Body of pancreas (tissue), 4 donors: ENCODE measurements at regions not wholly inside any gene's neighbourhood (a gene's known extent, or its start where the extent isn't known, plus 50 kb on each side); places are given as distances from the start of the nearest gene placed in this dataset.

Experiments
- ATAC-seq: fragments of 150-250 bp; one replicate; pipeline ENCODE4 v1.9.1; 2016
- DNase-seq, 4 donors: peaks; one replicate each; pipeline ENCODE4 v3.0.0-alpha.2; 2019
- H3K27ac ChIP-seq, 4 donors: fragments of 200-600 bp; sonication (generic); 1 replicate in 3 of 4; 2 replicates in 1 of 4; pipeline versions ENCODE4 v1.5.1 to v1.6.1; 2016 to 2019; ENCODE audit warnings: mild to moderate bottlenecking in 1 of 4, mixed read lengths in 1 of 4, moderate library complexity in 1 of 4
- H3K27me3 ChIP-seq, 2 donors: fragments of 200-600 bp; sonication (generic); one replicate each; pipeline ENCODE4 v1.6.0; 2016; ENCODE audit warnings: mild to moderate bottlenecking in 1 of 2
- H3K36me3 ChIP-seq, 2 donors: fragments of 200-600 bp; sonication (generic); replicated peaks in 1 of 2; 2 replicates each; pipeline ENCODE4 v1.5.1; 2016; ENCODE audit warnings: low read depth in 2 of 2; ENCODE audit not compliant: insufficient read depth in 1 of 2
- H3K4me1 ChIP-seq: fragments of 200-600 bp; sonication (generic); one replicate; pipeline ENCODE4 v1.6.0; 2016
- H3K4me3 ChIP-seq, 2 donors: fragments of 200-600 bp; sonication (generic); 1 replicate in 1 of 2; 2 replicates in 1 of 2; pipeline ENCODE4 v1.5.1; 2016 to 2019
- H3K9me3 ChIP-seq, 3 donors: fragments of 200-600 bp; sonication (generic); 1 replicate in 2 of 3; 2 replicates in 1 of 3; pipeline ENCODE4 v1.5.1; 2016
- POLR2A ChIP-seq, 3 donors: fragments of 450-650 bp; IDR thresholded peaks; one replicate each; pipeline ENCODE4 v1.6.1; 2016; ENCODE audit warnings: antibody characterized with exemption in 3 of 3, mild to moderate bottlenecking in 2 of 3
- WGBS, 2 donors: methylation state at CpG; one replicate each; pipeline ENCODE4 v1.1.5; 2017; 5-methylcytosine and 5-hydroxymethylcytosine counted together
- intact Hi-C: fragments of 100-400 bp; cut with DNase I; formaldehyde crosslinking; loops from one replicate; pipeline ENCODE4 v1.15.1; 2023
- TF ChIP-seq, protein P1 (sequence below), 7 experiments: fragments of 450-650 bp in 4 of 7; fragments of 200-600 bp in 3 of 7; sonication (generic) in 3 of 7; IDR thresholded peaks; one replicate each; pipeline ENCODE4 v1.5.1; 2016 to 2019; ENCODE audit warnings: antibody characterized with exemption in 7 of 7

DNA sequence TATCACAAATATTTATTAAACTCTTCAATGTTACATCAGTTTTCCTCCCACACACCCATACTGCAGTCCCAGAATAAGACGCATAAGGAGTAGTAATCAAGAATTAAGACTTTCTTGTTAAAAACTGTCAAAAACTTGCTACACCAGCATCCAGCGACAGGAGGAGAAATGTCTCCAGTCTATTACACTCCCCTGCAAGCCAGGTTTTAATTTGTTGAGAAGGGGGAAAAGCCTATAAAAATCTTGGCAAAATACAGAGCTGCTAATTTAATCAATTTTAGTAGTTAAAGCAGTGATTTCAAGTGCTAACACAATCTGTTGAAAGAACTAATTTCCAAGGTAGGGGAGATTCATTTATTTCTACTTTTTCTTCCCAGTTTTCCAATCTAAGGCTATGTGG, 102.0 kb upstream of the MED13 start:
- no peaks in the 10 kb centered on the region for H3K27me3 ChIP-seq
- H3K27ac ChIP-seq, result no peak overlapping the region
- no peaks in the 10 kb centered on the region for H3K9me3 ChIP-seq
- peaks cover 13% of the 10 kb centered on the region for H3K4me1 ChIP-seq
- TF ChIP-seq, protein P1, sequence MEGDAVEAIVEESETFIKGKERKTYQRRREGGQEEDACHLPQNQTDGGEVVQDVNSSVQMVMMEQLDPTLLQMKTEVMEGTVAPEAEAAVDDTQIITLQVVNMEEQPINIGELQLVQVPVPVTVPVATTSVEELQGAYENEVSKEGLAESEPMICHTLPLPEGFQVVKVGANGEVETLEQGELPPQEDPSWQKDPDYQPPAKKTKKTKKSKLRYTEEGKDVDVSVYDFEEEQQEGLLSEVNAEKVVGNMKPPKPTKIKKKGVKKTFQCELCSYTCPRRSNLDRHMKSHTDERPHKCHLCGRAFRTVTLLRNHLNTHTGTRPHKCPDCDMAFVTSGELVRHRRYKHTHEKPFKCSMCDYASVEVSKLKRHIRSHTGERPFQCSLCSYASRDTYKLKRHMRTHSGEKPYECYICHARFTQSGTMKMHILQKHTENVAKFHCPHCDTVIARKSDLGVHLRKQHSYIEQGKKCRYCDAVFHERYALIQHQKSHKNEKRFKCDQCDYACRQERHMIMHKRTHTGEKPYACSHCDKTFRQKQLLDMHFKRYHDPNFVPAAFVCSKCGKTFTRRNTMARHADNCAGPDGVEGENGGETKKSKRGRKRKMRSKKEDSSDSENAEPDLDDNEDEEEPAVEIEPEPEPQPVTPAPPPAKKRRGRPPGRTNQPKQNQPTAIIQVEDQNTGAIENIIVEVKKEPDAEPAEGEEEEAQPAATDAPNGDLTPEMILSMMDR (IDR thresholded peaks at IDR 0.05), result no peak
- no peak for TF ChIP-seq POLR2A (IDR thresholded peaks at IDR 0.05)
- no peak overlapping the region for H3K4me3 ChIP-seq
- no peak for DNase-seq
- intact Hi-C loops, result no loop called here
- WGBS, 2 donors, result 92 to 94% methylated on average over 2 of the region's 2 CpGs
- no peak for ATAC-seq
- H3K36me3 ChIP-seq, result no peaks in the 10 kb centered on the region

DNA sequence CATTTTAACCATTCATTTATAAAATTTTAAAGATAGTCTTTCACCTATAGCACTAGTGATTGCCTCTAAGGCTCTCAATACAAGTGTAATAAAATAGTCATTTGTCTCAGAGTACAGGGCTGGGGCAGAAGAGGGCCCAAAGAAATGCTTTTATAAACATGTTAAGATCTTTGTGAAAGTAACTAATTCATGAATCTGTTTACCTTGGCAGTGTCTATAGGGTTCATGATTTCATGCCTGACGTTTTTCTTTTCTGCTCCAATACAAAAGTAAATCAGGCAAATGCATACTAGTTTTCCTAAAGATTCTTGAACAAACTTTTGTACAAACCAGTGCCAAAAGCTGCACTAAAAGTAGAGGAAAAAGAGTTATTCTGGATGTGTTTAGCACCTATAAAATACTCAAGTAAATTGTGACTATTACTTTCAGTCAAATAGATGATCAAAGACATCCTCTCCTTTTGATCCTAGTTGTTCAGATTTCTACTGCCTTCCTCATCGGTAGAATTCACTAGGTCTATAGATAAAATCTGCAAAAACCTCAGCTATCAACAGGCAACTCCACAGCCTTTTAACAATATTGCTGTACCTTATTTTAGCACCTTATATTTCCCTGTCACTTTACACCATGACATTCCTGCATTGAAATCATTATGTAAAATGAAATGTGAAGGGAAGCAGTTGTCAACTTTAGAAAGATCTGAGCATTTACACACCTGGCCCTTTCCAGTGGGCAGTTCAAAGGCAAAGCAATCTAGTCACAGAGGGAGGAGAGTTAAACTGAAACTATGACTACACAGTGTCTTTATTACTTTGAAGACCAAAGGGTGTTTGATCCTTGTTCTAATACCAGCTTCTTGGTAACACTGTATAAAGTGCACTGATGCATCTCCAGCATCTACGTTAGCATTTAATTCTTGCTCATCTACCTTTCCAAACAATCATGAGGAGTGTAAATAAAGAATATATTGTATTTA, 100.0 kb upstream of the MED13 start:
- ATAC-seq, result no peak
- DNase-seq, result no peak

DNA sequence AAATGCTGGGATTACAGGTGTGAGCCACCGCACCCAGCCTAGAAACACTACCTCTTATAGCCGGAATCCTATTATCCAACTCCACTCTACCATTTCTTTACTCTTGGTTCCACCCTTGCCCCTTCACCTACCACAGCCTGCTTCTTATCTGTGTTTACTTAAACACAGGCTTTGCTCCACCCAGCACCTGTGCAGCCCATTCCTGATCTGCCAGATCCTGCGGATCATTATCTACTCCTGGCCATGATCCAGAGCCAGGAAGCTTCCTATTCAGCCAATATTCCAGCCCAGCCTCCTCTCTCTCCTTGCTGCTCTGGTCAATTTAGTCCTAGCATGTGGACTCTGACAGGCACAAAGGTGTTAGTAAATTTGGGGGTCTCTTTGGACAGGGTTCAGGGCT, 98.8 kb upstream of the MED13 start:
- DNase-seq (peak; percentile 22 to 43 (median 34)), ATAC-seq (peak; percentile 30)
- H3K4me1 ChIP-seq, result peaks cover 13% of the 10 kb centered on the region
- 37 to 48% methylated on average over 3 of the region's 3 CpGs for WGBS, 2 donors
- H3K9me3 ChIP-seq, result no peaks in the 10 kb centered on the region
- no peak for TF ChIP-seq POLR2A (IDR thresholded peaks at IDR 0.05)
- TF ChIP-seq, protein P1 (IDR thresholded peaks at IDR 0.05), result no peak
- no peaks in the 10 kb centered on the region for H3K27me3 ChIP-seq
- H3K4me3 ChIP-seq, result no peak overlapping the region
- intact Hi-C loops, result no loop called here
- H3K27ac ChIP-seq, result no peak overlapping the region
- no peaks in the 10 kb centered on the region for H3K36me3 ChIP-seq

More for the DNA sequence above, 100.0 kb upstream of the MED13 start:
- no peak overlapping the region for H3K4me3 ChIP-seq
- peaks cover 13% of the 10 kb centered on the region for H3K4me1 ChIP-seq
- TF ChIP-seq, protein P1 (IDR thresholded peaks at IDR 0.05), result no peak
- no peak for TF ChIP-seq POLR2A (IDR thresholded peaks at IDR 0.05)
- H3K36me3 ChIP-seq, result no peaks in the 10 kb centered on the region
- no peak overlapping the region for H3K27ac ChIP-seq
- H3K27me3 ChIP-seq, result no peaks in the 10 kb centered on the region
- no peaks in the 10 kb centered on the region for H3K9me3 ChIP-seq
- WGBS, 2 donors, result 37 to 54% methylated on average over 3 of the region's 3 CpGs
- intact Hi-C loops, result no loop called here

DNA sequence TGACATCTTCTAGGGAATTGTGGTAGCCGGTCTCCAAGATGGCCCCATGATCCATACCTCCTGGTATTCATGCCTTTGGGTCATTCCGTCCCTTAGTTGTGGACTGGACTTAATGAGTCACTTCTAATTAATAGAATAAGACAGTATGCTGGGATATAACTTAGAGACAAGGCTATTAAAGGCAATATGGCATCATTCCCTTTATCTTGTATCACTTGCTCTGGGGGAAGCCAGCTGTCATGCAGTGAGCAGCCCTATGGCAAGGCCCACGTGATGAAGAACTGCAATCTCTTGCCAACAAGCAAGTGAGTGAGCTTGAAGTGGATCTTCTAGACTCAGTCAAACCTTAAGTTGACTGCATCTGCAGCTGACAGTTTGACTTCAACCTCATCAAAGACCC, 97.8 kb upstream of the MED13 start:
- Histone ChIP-seq H3K27ac (no peak overlapping the region), H3K36me3 (no peaks in the 10 kb centered on the region), H3K9me3 (no peaks in the 10 kb centered on the region), H3K27me3 (no peaks in the 10 kb centered on the region), H3K4me1 (peaks cover 13% of the 10 kb centered on the region), H3K4me3 (no peak overlapping the region)
- TF ChIP-seq POLR2A (IDR thresholded peaks at IDR 0.05), result no peak
- TF ChIP-seq, protein P1 (IDR thresholded peaks at IDR 0.05), result no peak
- ATAC-seq (no peak), DNase-seq (no peak)
- WGBS, 2 donors, result 90 to 91% methylated on average over 3 of the region's 3 CpGs
- intact Hi-C loops, result no loop called here
